IMR-90 (cell line): ENCODE measurements at regions not wholly inside any gene's neighbourhood (a gene's known extent, or its start where the extent isn't known, plus 50 kb on each side); places are given as distances from the start of the nearest gene placed in this dataset.

ENCODE experiments used
- ATAC-seq: fragments of 200-7000 bp; cut with Tn5 transposase; 2 replicates; pipeline ENCODE4 v1.9.1; 2020; ENCODE audit warnings: low read depth, mild to moderate bottlenecking, moderate library complexity
- BruUV-seq: library from RNA; stranded (reverse); fragments of 400-500 nt; replicated peaks from 2 replicates; lab custom pipeline; 2021; lab: Mats Ljungman, UMichigan
- CTCF ChIA-PET: fragments of 300-600 bp; formaldehyde crosslinking; extraction: SDS; loops from one replicate; lab custom pipeline; 2021; ENCODE audit warnings: antibody characterized with exemption; lab: Yijun Ruan, JAX
- POLR2A ChIA-PET: fragments of 300-600 bp; sonication (Branson Sonifier 250); formaldehyde crosslinking; loops from one replicate; lab custom pipeline; 2022; ENCODE audit warnings: antibody characterized with exemption; ENCODE audit not compliant: unreplicated experiment; lab: Charles Lee
- DNase-seq: peaks from one replicate; pipeline ENCODE4 v3.0.0; 2013
- H2AFZ ChIP-seq: replicated peaks from 2 replicates; pipeline ENCODE3; 2013; ENCODE audit warnings: low read length, mild to moderate bottlenecking; ENCODE audit not compliant: poor library complexity
- H2AK5ac ChIP-seq: 2 replicates; pipeline ENCODE4 v1.6.1; 2013; ENCODE audit warnings: low read depth, low read length, inconsistent platforms
- H2AK9ac ChIP-seq: replicated peaks from 2 replicates; pipeline ENCODE3; 2013; ENCODE audit warnings: mild to moderate bottlenecking, low read depth, low read length, moderate library complexity; ENCODE audit not compliant: poor library complexity
- H2BK120ac ChIP-seq: 2 replicates; pipeline ENCODE4 v1.6.1; 2013; ENCODE audit warnings: low read depth, low read length, inconsistent platforms
- H2BK15ac ChIP-seq: 3 replicates; pipeline ENCODE4 v1.6.1; 2013; ENCODE audit warnings: low read depth, low read length, inconsistent platforms
- H2BK20ac ChIP-seq: 2 replicates; pipeline ENCODE4 v1.6.1; 2013; ENCODE audit warnings: low read depth, mild to moderate bottlenecking, inconsistent platforms, low read length, moderate library complexity
- H2BK5ac ChIP-seq: 2 replicates; pipeline ENCODE4 v1.6.1; 2013; ENCODE audit warnings: mild to moderate bottlenecking, low read depth, low read length, inconsistent platforms; ENCODE audit not compliant: poor library complexity, severe bottlenecking
- H3K14ac ChIP-seq: replicated peaks from 2 replicates; pipeline ENCODE4 v1.6.1; 2013; ENCODE audit warnings: low read depth, low read length, inconsistent platforms
- H3K18ac ChIP-seq: 2 replicates; pipeline ENCODE4 v1.6.1; 2013; ENCODE audit warnings: low read depth, low read length, control low read depth
- H3K23ac ChIP-seq: 2 replicates; pipeline ENCODE4 v1.6.1; 2013; ENCODE audit warnings: low read depth, low read length, inconsistent platforms
- H3K27ac ChIP-seq: 2 replicates; pipeline ENCODE4 v1.5.1; 2013; ENCODE audit warnings: mild to moderate bottlenecking, control low read depth, low read length; ENCODE audit not compliant: insufficient read depth
- H3K27me3 ChIP-seq: 2 replicates; pipeline ENCODE4 v1.6.1; 2013; ENCODE audit warnings: low read length; ENCODE audit not compliant: control insufficient read depth, insufficient read depth
- H3K36me3 ChIP-seq: 2 replicates; pipeline ENCODE4 v1.6.1; 2013; ENCODE audit warnings: low read length, mixed read lengths; ENCODE audit not compliant: control insufficient read depth, insufficient read depth
- H3K4ac ChIP-seq: 2 replicates; pipeline ENCODE4 v1.6.1; 2013; ENCODE audit warnings: low read depth, low read length, inconsistent platforms
- H3K4me1 ChIP-seq: 2 replicates; pipeline ENCODE4 v1.6.1; 2013; ENCODE audit warnings: low read length, mixed read lengths; ENCODE audit not compliant: control insufficient read depth, insufficient read depth
- H3K4me2 ChIP-seq: 2 replicates; pipeline ENCODE4 v1.6.1; 2013; ENCODE audit warnings: low read depth, mild to moderate bottlenecking, control low read depth, low read length, moderate library complexity
- H3K4me3 ChIP-seq: 2 replicates; pipeline ENCODE4 v1.5.1; 2013; ENCODE audit warnings: low read depth, mild to moderate bottlenecking, control low read depth, low read length, moderate library complexity; ENCODE audit not compliant: insufficient read depth
- H3K56ac ChIP-seq: 2 replicates; pipeline ENCODE4 v1.6.1; 2013; ENCODE audit warnings: low read length, inconsistent platforms; ENCODE audit not compliant: insufficient read depth; ENCODE audit errors: extremely low read depth
- H3K79me1 ChIP-seq, 2 experiments: 2 replicates each; pipeline ENCODE4 v1.6.1; 2013; ENCODE audit warnings: low read length in 2 of 2, inconsistent platforms in 1 of 2, low read depth in 1 of 2
- H3K9ac ChIP-seq: 2 replicates; pipeline ENCODE4 v1.6.1; 2013; ENCODE audit warnings: low read depth, low read length, control low read depth
- H3K9me1 ChIP-seq: 2 replicates; pipeline ENCODE4 v1.6.1; 2013; ENCODE audit warnings: low read length, inconsistent platforms; ENCODE audit not compliant: insufficient read depth
- H3K9me3 ChIP-seq: 2 replicates; pipeline ENCODE4 v1.6.1; 2013; ENCODE audit warnings: low read length; ENCODE audit not compliant: control insufficient read depth, insufficient read depth
- H4K20me1 ChIP-seq: 2 replicates; pipeline ENCODE4 v1.6.1; 2013; ENCODE audit warnings: low read length, inconsistent platforms; ENCODE audit not compliant: insufficient read depth
- H4K5ac ChIP-seq: 2 replicates; pipeline ENCODE4 v1.6.1; 2013; ENCODE audit warnings: mild to moderate bottlenecking, low read depth, low read length, control low read depth
- H4K8ac ChIP-seq, 2 experiments: 2 replicates each; pipeline ENCODE4 v1.6.1; 2013; ENCODE audit warnings: low read depth in 2 of 2, low read length in 2 of 2, control low read depth in 1 of 2, inconsistent platforms in 1 of 2
- H4K91ac ChIP-seq: 2 replicates; pipeline ENCODE4 v1.6.1; 2013; ENCODE audit warnings: low read depth, low read length, inconsistent platforms; ENCODE audit not compliant: insufficient read depth
- BHLHE40 ChIP-seq: fragments of 150-350 bp; IDR thresholded peaks from 2 replicates; pipeline ENCODE4 v1.6.1; 2016; ENCODE audit warnings: mild to moderate bottlenecking, low read depth, low read length
- CEBPB ChIP-seq: IDR thresholded peaks from 2 replicates; pipeline ENCODE4 v1.6.1; 2012; ENCODE audit warnings: low read depth, low read length, improper control_type of control experiment
- CHD1 ChIP-seq: IDR thresholded peaks from 2 replicates; pipeline ENCODE4 v1.6.1; 2012; ENCODE audit warnings: low read depth, low read length, improper control_type of control experiment
- FOS ChIP-seq: fragments of 150-350 bp; IDR thresholded peaks from 2 replicates; pipeline ENCODE4 v1.6.1; 2016; ENCODE audit warnings: low read depth, low read length
- MAFK ChIP-seq: IDR thresholded peaks from 2 replicates; pipeline ENCODE4 v1.6.1; 2012; ENCODE audit warnings: low read depth, low read length, improper control_type of control experiment
- MAZ ChIP-seq: IDR thresholded peaks from 2 replicates; pipeline ENCODE4 v1.6.1; 2012; ENCODE audit warnings: low read depth, mild to moderate bottlenecking, low read length, improper control_type of control experiment, moderate library complexity, borderline replicate concordance
- MXI1 ChIP-seq: IDR thresholded peaks from 2 replicates; pipeline ENCODE4 v1.6.1; 2012; ENCODE audit warnings: low read depth, mild to moderate bottlenecking, low read length, moderate library complexity, borderline replicate concordance
- NFE2L2 ChIP-seq: fragments of 150-350 bp; IDR thresholded peaks from 2 replicates; pipeline ENCODE4 v1.6.1; 2016; ENCODE audit warnings: low read depth, mild to moderate bottlenecking, low read length
- POLR2A ChIP-seq: IDR thresholded peaks from 2 replicates; pipeline ENCODE4 v1.6.1; 2012; ENCODE audit warnings: mild to moderate bottlenecking, low read depth, low read length
- RAD21 ChIP-seq: IDR thresholded peaks from 2 replicates; pipeline ENCODE4 v1.6.1; 2012; ENCODE audit warnings: low read length, improper control_type of control experiment
- RCOR1 ChIP-seq: IDR thresholded peaks from 2 replicates; pipeline ENCODE4 v1.6.1; 2012; ENCODE audit warnings: mild to moderate bottlenecking, low read length, improper control_type of control experiment; ENCODE audit not compliant: insufficient replicate concordance
- RFX5 ChIP-seq: IDR thresholded peaks from 2 replicates; pipeline ENCODE4 v1.8.0; 2012; ENCODE audit warnings: low read depth, mild to moderate bottlenecking, low read length, moderate library complexity
- SMC3 ChIP-seq: fragments of 150-350 bp; IDR thresholded peaks from 2 replicates; pipeline ENCODE4 v1.6.1; 2016; ENCODE audit warnings: low read depth, mild to moderate bottlenecking, antibody characterized with exemption, low read length, moderate library complexity
- whole genome bisulfite sequencing, 2 experiments: methylation state at CpG; one replicate each; pipeline versions ENCODE4 v1.1.5 to v1.1.7; 2013; ENCODE audit warnings: missing lambda C conversion rate in 2 of 2; ENCODE audit not compliant: insufficient read length in 1 of 2; ENCODE audit errors: extremely low coverage in 2 of 2; 5-methylcytosine and 5-hydroxymethylcytosine counted together
- dilution Hi-C: fragments of 300-500 bp; cut with HindIII; formaldehyde crosslinking; loops from one replicate; pipeline ENCODE4 v1.14.3; 2018; ENCODE audit warnings: low sequenced_read_pairs; ENCODE audit not compliant: unreplicated experiment
- in situ Hi-C: fragments of 300-500 bp; cut with MboI; formaldehyde crosslinking; loops from 3 replicates; pipeline ENCODE4 v1.14.3; 2019; ENCODE audit warnings: low sequenced_read_pairs, inconsistent platforms, mixed read lengths
- intact Hi-C: fragments of 100-400 bp; cut with micrococcal nuclease; formaldehyde crosslinking; loops from 2 replicates; pipeline ENCODE4 v1.10.0; 2022
- TF ChIP-seq, protein P1 (sequence below): conservative IDR thresholded peaks from 2 replicates; pipeline ENCODE4 v1.5.1; 2012; ENCODE audit warnings: mild to moderate bottlenecking, low read depth, low read length, improper control_type of control experiment
- TF ChIP-seq, protein P2 (sequence below): fragments of 150-350 bp; IDR thresholded peaks from 2 replicates; pipeline ENCODE4 v1.6.1; 2016; ENCODE audit warnings: low read depth, mild to moderate bottlenecking, low read length, moderate library complexity, borderline replicate concordance
- TF ChIP-seq, protein P3 (sequence below): fragments of 150-350 bp; IDR thresholded peaks from 2 replicates; pipeline ENCODE4 v1.6.1; 2017; ENCODE audit warnings: mild to moderate bottlenecking, antibody characterized with exemption, low read length, low read depth

DNA sequence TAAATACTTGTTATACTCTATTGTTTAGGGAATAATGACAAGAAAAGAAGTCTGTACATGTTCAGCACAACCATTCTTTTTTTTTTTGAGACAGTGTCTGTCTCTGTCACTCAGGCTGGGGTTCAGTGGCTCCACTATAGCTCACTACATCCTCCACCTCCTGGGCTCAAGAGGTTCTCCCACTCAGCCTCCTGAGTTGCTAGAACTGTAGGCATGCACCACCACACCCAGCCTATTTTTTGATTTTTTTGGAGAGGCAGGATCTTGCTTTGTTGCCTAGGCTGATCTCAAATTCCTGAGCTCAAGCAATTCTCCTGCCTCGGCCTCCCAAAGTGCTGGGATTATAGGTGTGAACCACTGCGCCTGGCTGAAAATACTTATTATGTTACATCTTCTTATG, 250.0 kb downstream of the MIAT start:
- Histone ChIP-seq H3K14ac (no peak overlapping the region), H4K20me1 (no peaks in the 10 kb centered on the region), H3K9me3 (peaks cover 2% of the 10 kb centered on the region), H3K4me3 (no peak overlapping the region), H4K5ac (no peak overlapping the region), H3K36me3 (no peaks in the 10 kb centered on the region), H2BK20ac (no peak overlapping the region), H2AK5ac (no peak overlapping the region), H2AFZ (no peak overlapping the region), H3K79me1 (no peaks in the 10 kb centered on the region), H3K27me3 (peaks cover 63% of the 10 kb centered on the region), H3K27ac (no peak overlapping the region), H2AK9ac (no peak overlapping the region), H4K91ac (no peak overlapping the region), H3K9ac (no peak overlapping the region), H2BK5ac (no peak overlapping the region), H3K9me1 (no peaks in the 10 kb centered on the region), H3K4me2 (no peak overlapping the region), H3K4me1 (no peaks in the 10 kb centered on the region; the same call in 1 of the 2 replicates), H3K18ac (no peak overlapping the region), H3K56ac (no peak overlapping the region), H4K8ac (no peak overlapping the region), H3K23ac (no peak overlapping the region), H2BK120ac (no peak overlapping the region), H2BK15ac (no peak overlapping the region), H3K4ac (no peak overlapping the region)
- ChIA-PET POLR2A (no interaction called here), CTCF (no interaction called here)
- TF ChIP-seq MAFK (no peak), MXI1 (no peak), CEBPB (no peak), RFX5 (no peak), MAZ (no peak), RAD21 (no peak), FOS (no peak), CHD1 (no peak), NFE2L2 (no peak), SMC3 (no peak), RCOR1 (no peak), POLR2A (no peak), BHLHE40 (no peak)
- TF ChIP-seq, protein P1, sequence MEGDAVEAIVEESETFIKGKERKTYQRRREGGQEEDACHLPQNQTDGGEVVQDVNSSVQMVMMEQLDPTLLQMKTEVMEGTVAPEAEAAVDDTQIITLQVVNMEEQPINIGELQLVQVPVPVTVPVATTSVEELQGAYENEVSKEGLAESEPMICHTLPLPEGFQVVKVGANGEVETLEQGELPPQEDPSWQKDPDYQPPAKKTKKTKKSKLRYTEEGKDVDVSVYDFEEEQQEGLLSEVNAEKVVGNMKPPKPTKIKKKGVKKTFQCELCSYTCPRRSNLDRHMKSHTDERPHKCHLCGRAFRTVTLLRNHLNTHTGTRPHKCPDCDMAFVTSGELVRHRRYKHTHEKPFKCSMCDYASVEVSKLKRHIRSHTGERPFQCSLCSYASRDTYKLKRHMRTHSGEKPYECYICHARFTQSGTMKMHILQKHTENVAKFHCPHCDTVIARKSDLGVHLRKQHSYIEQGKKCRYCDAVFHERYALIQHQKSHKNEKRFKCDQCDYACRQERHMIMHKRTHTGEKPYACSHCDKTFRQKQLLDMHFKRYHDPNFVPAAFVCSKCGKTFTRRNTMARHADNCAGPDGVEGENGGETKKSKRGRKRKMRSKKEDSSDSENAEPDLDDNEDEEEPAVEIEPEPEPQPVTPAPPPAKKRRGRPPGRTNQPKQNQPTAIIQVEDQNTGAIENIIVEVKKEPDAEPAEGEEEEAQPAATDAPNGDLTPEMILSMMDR: no peak
- TF ChIP-seq, protein P2, sequence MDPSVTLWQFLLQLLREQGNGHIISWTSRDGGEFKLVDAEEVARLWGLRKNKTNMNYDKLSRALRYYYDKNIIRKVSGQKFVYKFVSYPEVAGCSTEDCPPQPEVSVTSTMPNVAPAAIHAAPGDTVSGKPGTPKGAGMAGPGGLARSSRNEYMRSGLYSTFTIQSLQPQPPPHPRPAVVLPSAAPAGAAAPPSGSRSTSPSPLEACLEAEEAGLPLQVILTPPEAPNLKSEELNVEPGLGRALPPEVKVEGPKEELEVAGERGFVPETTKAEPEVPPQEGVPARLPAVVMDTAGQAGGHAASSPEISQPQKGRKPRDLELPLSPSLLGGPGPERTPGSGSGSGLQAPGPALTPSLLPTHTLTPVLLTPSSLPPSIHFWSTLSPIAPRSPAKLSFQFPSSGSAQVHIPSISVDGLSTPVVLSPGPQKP: no peak
- TF ChIP-seq, protein P3, sequence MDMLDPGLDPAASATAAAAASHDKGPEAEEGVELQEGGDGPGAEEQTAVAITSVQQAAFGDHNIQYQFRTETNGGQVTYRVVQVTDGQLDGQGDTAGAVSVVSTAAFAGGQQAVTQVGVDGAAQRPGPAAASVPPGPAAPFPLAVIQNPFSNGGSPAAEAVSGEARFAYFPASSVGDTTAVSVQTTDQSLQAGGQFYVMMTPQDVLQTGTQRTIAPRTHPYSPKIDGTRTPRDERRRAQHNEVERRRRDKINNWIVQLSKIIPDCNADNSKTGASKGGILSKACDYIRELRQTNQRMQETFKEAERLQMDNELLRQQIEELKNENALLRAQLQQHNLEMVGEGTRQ: no peak
- BruUV-seq: no TSS peak
- intact Hi-C loops (no loop called here), in situ Hi-C loops (no loop called here), dilution Hi-C loops (no loop called here)
- DNase-seq (no peak), ATAC-seq (no peak)
- WGBS, 2 experiments: no CpG with 5 or more reads among the region's 2 CpGs
